K562 (cell line): ENCODE measurements at regions not wholly inside any gene's neighbourhood (a gene's known extent, or its start where the extent isn't known, plus 50 kb on each side); places are given as distances from the start of the nearest gene placed in this dataset.

Source experiments
- ATAC-seq: fragments of 200-7000 bp; cut with Tn5 transposase; 3 replicates; pipeline ENCODE4 v1.9.1; 2020; ENCODE audit warnings: moderate library complexity
- BruUV-seq: library from RNA; stranded (reverse); fragments of 400-500 nt; replicated peaks from 2 replicates; lab custom pipeline; 2021; lab: Mats Ljungman, UMichigan
- CTCF ChIA-PET: fragments of 300-600 bp; formaldehyde crosslinking; extraction: SDS; loops from one replicate; lab custom pipeline; 2021; ENCODE audit warnings: low intra/inter-chr PET ratio; lab: Yijun Ruan, JAX
- POLR2A ChIA-PET: fragments of 300-600, 350-650 bp; sonication (Branson Sonifier 250); formaldehyde crosslinking; extraction: SDS; loops from one replicate; lab custom pipeline; 2021; ENCODE audit warnings: antibody characterized with exemption, inconsistent platforms; lab: Yijun Ruan, JAX
- DNase-seq, 4 experiments: peaks; one replicate each; pipeline versions ENCODE4 v3.0.0 to v3.0.0-alpha.2; 2011 to 2018; ENCODE audit warnings: low spot score in 3 of 4, mixed read lengths in 3 of 4; ENCODE audit errors: extremely low read depth in 1 of 4
- FAIRE-seq: peaks from 2 replicates; lab custom pipeline; 2011; peaks lifted over from hg19 to GRCh38; lab: Jason Lieb, UNC
- H2AFZ ChIP-seq: 2 replicates; pipeline ENCODE4 v1.6.0; 2011; ENCODE audit warnings: low read depth, low read length, control low read depth, inconsistent platforms
- H3K27ac ChIP-seq: fragments of 200-600 bp; 3 replicates; pipeline ENCODE4 v1.8.0; 2011; ENCODE audit warnings: low read depth, mild to moderate bottlenecking, control low read depth, inconsistent platforms, low read length, moderate library complexity, mixed read lengths; ENCODE audit errors: extremely low read depth
- H3K27me3 ChIP-seq, 2 experiments: fragments of 300-600 bp in 1 of 2; 2 replicates in 1 of 2; 3 replicates in 1 of 2; pipeline versions ENCODE4 v1.6.0 to v1.8.0; 2011; ENCODE audit warnings: inconsistent platforms in 2 of 2, low read length in 2 of 2, mild to moderate bottlenecking in 1 of 2, mixed read lengths in 1 of 2, moderate library complexity in 1 of 2; ENCODE audit not compliant: control insufficient read depth in 2 of 2, insufficient read depth in 2 of 2
- H3K36me3 ChIP-seq: fragments of 300-600 bp; 3 replicates; pipeline ENCODE4 v1.8.0; 2011; ENCODE audit warnings: mild to moderate bottlenecking, low read length, inconsistent platforms; ENCODE audit not compliant: control insufficient read depth, insufficient read depth
- H3K4me1 ChIP-seq, 2 experiments: fragments of 200-600 bp in 1 of 2; replicated peaks in 1 of 2; 2 replicates in 1 of 2; 3 replicates in 1 of 2; pipeline versions ENCODE4 v1.5.1 to v1.8.0; 2011; ENCODE audit warnings: inconsistent platforms in 2 of 2, low read length in 2 of 2, mild to moderate bottlenecking in 1 of 2, mixed read lengths in 1 of 2, moderate library complexity in 1 of 2; ENCODE audit not compliant: control insufficient read depth in 2 of 2, insufficient read depth in 2 of 2
- H3K4me2 ChIP-seq: 2 replicates; pipeline ENCODE4 v1.6.1; 2011; ENCODE audit warnings: low read length, control low read depth, inconsistent platforms, mixed read lengths; ENCODE audit not compliant: insufficient read depth
- H3K4me3 ChIP-seq: fragments of 200-600 bp; sonication (generic), shearing (Covaris generic); 2 replicates; pipeline ENCODE4 v1.5.1; 2016; ENCODE audit warnings: control low read depth, inconsistent platforms
- H3K79me2 ChIP-seq: fragments of 200-600 bp; 3 replicates; pipeline ENCODE4 v1.8.0; 2011; ENCODE audit warnings: low read length, inconsistent platforms; ENCODE audit not compliant: control insufficient read depth, insufficient read depth
- H3K9ac ChIP-seq, 2 experiments: 2 replicates each; pipeline versions ENCODE4 v1.6.0 to v1.6.1; 2011; ENCODE audit warnings: low read depth in 2 of 2, low read length in 2 of 2, control low read depth in 1 of 2, inconsistent platforms in 1 of 2, mild to moderate bottlenecking in 1 of 2, mixed read lengths in 1 of 2; ENCODE audit not compliant: insufficient read depth in 1 of 2
- H3K9me1 ChIP-seq: one replicate; pipeline ENCODE4 v1.6.0; 2011; ENCODE audit warnings: inconsistent platforms, mild to moderate bottlenecking, low read length, moderate library complexity; ENCODE audit not compliant: control insufficient read depth, insufficient read depth
- H3K9me3 ChIP-seq: replicated peaks from 2 replicates; pipeline ENCODE4 v1.5.1; 2011; ENCODE audit warnings: low read depth, low read length, inconsistent platforms; ENCODE audit not compliant: control insufficient read depth, insufficient read depth
- H4K20me1 ChIP-seq: replicated peaks from 2 replicates; pipeline ENCODE4 v1.6.1; 2011; ENCODE audit warnings: low read length, inconsistent platforms, mixed read lengths; ENCODE audit not compliant: control insufficient read depth, insufficient read depth
- CHD2 ChIP-seq: IDR thresholded peaks from 2 replicates; pipeline ENCODE4 v1.6.1; 2011; ENCODE audit warnings: low read depth, low read length
- KDM1A ChIP-seq, 2 experiments: fragments of 450-650 bp; IDR thresholded peaks; 2 replicates each; pipeline ENCODE4 v1.6.1; 2016; ENCODE audit warnings: mild to moderate bottlenecking in 2 of 2
- KDM4B ChIP-seq, 2 experiments: fragments of 450-650 bp in 1 of 2; sonication (generic) in 1 of 2; IDR thresholded peaks; 2 replicates each; pipeline ENCODE4 v1.6.1; 2016 to 2017; ENCODE audit warnings: borderline replicate concordance in 2 of 2, antibody characterized with exemption in 1 of 2, low read depth in 1 of 2, mild to moderate bottlenecking in 1 of 2
- NR1H2 ChIP-seq: sonication (generic); formaldehyde crosslinking; IDR thresholded peaks from 2 replicates; pipeline ENCODE4 v1.4.0; 2020; ENCODE audit warnings: mild to moderate bottlenecking, missing genetic modification reagents
- NR2F6 ChIP-seq: fragments of 450-650 bp; formaldehyde crosslinking; IDR thresholded peaks from 2 replicates; pipeline ENCODE4 v1.4.0; 2020; ENCODE audit warnings: mild to moderate bottlenecking
- POLR2AphosphoS2 ChIP-seq: IDR thresholded peaks from 2 replicates; pipeline ENCODE4 v1.6.1; 2012; ENCODE audit warnings: low read length, improper control_type of control experiment
- SIRT6 ChIP-seq: IDR thresholded peaks from one replicate; pipeline ENCODE4 v1.6.1; 2012; ENCODE audit warnings: low read depth, mild to moderate bottlenecking, control low read depth, inconsistent platforms, low read length, moderate library complexity
- TRIM25 ChIP-seq: fragments of 450-650 bp; IDR thresholded peaks from 2 replicates; pipeline ENCODE4 v1.7.0; 2016; ENCODE audit warnings: borderline replicate concordance
- ZHX1 ChIP-seq: fragments of 150-350 bp; conservative IDR thresholded peaks from 2 replicates; pipeline ENCODE4 v1.6.1; 2014; ENCODE audit warnings: low read length
- ZNF407 ChIP-seq: fragments of 450-650 bp; IDR thresholded peaks from 2 replicates; pipeline ENCODE4 v1.6.1; 2016; ENCODE audit warnings: low read depth
- ZNF644 ChIP-seq: fragments of 200-800 bp; sonication (Bioruptor generic); IDR thresholded peaks from 2 replicates; pipeline ENCODE4 v1.6.1; 2016; ENCODE audit warnings: low read depth, missing genetic modification characterization, missing compliant biosample characterization
- WGBS: fragments of 100-300 bp; shearing (Covaris generic); methylation state at CpG from one replicate; pipeline ENCODE4 v1.1.6; 2016; ENCODE audit warnings: low coverage, mixed read lengths; ENCODE audit not compliant: insufficient coverage; ENCODE audit errors: missing lambda C conversion rate; 5-methylcytosine and 5-hydroxymethylcytosine counted together
- in situ Hi-C: fragments of 300-500 bp; cut with MboI; formaldehyde crosslinking; loops from 4 replicates; pipeline ENCODE4 v1.15.0; 2018; ENCODE audit warnings: inconsistent platforms, mixed read lengths
- intact Hi-C: fragments of 100-400 bp; cut with micrococcal nuclease; formaldehyde crosslinking; loops from 2 replicates; pipeline ENCODE4 v1.14.2; 2022

- H3K4me3 ChIP-seq = no peak overlapping the region
- intact Hi-C loops = no loop called here
- no peaks in the 10 kb centered on the region for H3K9me3 ChIP-seq
- in situ Hi-C loops = loop anchor here (25.0 kb wide), 1 partner anchor 943 kb away; no protein-coding TSS in a partner anchor
- no peak overlapping the region for H3K27ac ChIP-seq
- H3K4me2 ChIP-seq = no peak overlapping the region
- H2AFZ ChIP-seq = no peak overlapping the region
- H3K9me1 ChIP-seq = no peaks in the 10 kb centered on the region
- ChIA-PET CTCF (no interaction called here), POLR2A (no interaction called here)
- no peaks in the 10 kb centered on the region for H4K20me1 ChIP-seq
- H3K4me1 ChIP-seq = no peaks in the 10 kb centered on the region
- DNase-seq (no peak), ATAC-seq (no peak), FAIRE-seq (no peak)
- no peaks in the 10 kb centered on the region for H3K79me2 ChIP-seq
- BruUV-seq = no TSS peak
- no peaks in the 10 kb centered on the region for H3K36me3 ChIP-seq
- WGBS = 0% methylated on average over 3 of the region's 3 CpGs
- no peaks in the 10 kb centered on the region; a peak in 1 of 5 replicates for H3K27me3 ChIP-seq
- no peak overlapping the region for H3K9ac ChIP-seq
- TF ChIP-seq KDM4B (IDR thresholded peaks at IDR 0.05; ENCODE audit: borderline replicate concordance in 2 of 2, low read depth in 1 of 2) = no peak
- TF ChIP-seq ZHX1 = no peak
- no peak for TF ChIP-seq NR2F6 (CRISPR knock-in tag)
- TF ChIP-seq ZNF644 (tag) = no peak
- TF ChIP-seq POLR2AphosphoS2 = no peak
- TF ChIP-seq SIRT6 = no peak
- TF ChIP-seq ZNF407 = no peak
- no peak for TF ChIP-seq CHD2
- TF ChIP-seq KDM1A (IDR thresholded peaks at IDR 0.05) = no peak
- no peak for TF ChIP-seq TRIM25
- TF ChIP-seq NR1H2 (CRISPR knock-in tag) = no peak
Measured at GRCh38 chr5:103480246-103480645, 82.3 kb downstream of the NUDT12 start.
